ENCODE measurements at regions not wholly inside any gene's neighbourhood (a gene's known extent, or its start where the extent isn't known, plus 50 kb on each side); places are given as distances from the start of the nearest gene placed in this dataset.

- Histone ChIP-seq H3K9me3 (no peaks in the 10 kb centered on the region), H3K9me2 (no peaks in the 10 kb centered on the region)
- POLR2A ChIA-PET = no interaction called here
These were observed 439.6 kb upstream of the DEPDC1 start for GRCh38 chr1:68936530-68936929.

GRCh38 chr1:68938051-68938666, 441.3 kb upstream of the DEPDC1 start:
- Histone ChIP-seq H3K27ac (ENCODE audit: low read depth in 2 of 2, low read length in 1 of 2) (no peak overlapping the region), H3K36me3 (replicated peaks in 1 of 2; ENCODE audit: control insufficient read depth in 1 of 2, insufficient read depth in 2 of 2, low read length in 1 of 2) (no peaks in the 10 kb centered on the region), H3K9me3 (no peaks in the 10 kb centered on the region), H3K4me3 (ENCODE audit: low read depth in 2 of 2, low read length in 1 of 2) (no peak overlapping the region), H2AFZ (ENCODE audit: low read depth) (no peak overlapping the region), H3K27me3 (ENCODE audit: insufficient read depth) (no peaks in the 10 kb centered on the region), H3F3A (replicated peaks; ENCODE audit: insufficient read depth) (no peaks in the 10 kb centered on the region), H3K79me2 (ENCODE audit: insufficient read depth) (no peaks in the 10 kb centered on the region), H3K4me2 (no peak overlapping the region), H3K4me1 (ENCODE audit: control insufficient read depth in 1 of 2, insufficient read depth in 2 of 2, low read depth in 1 of 2, low read length in 1 of 2) (no peaks in the 10 kb centered on the region), H3K9me2 (no peaks in the 10 kb centered on the region), H3K9ac (no peak overlapping the region), H4K20me1 (ENCODE audit: insufficient read depth) (no peaks in the 10 kb centered on the region)
- TF ChIP-seq REST (IDR thresholded peaks at IDR 0.05; ENCODE audit: low read depth, low read length) = no peak
- no peak for TF ChIP-seq TEAD4 (IDR thresholded peaks at IDR 0.05; ENCODE audit: borderline replicate concordance, insufficient read depth)
- no peak for TF ChIP-seq SIN3A (IDR thresholded peaks at IDR 0.05; ENCODE audit: borderline replicate concordance, low read depth, low read length)
- TF ChIP-seq MAX (IDR thresholded peaks at IDR 0.05; ENCODE audit: low read depth) = no peak
- no peak for TF ChIP-seq NRF1 (IDR thresholded peaks at IDR 0.05; ENCODE audit: low read depth, low read length)
- no peak for TF ChIP-seq JUND (IDR thresholded peaks at IDR 0.05)
- TF ChIP-seq POLR2AphosphoS5 (IDR thresholded peaks at IDR 0.05; ENCODE audit: low read depth, low read length) = no peak
- TF ChIP-seq TAF1 (IDR thresholded peaks at IDR 0.05; ENCODE audit: borderline replicate concordance, low read depth, low read length) = no peak
- no peak for TF ChIP-seq RCOR1 (IDR thresholded peaks at IDR 0.05; ENCODE audit: low read length)
- WGBS (ENCODE audit: low lambda C conversion rate) = 31% methylated on average over 5 of the region's 5 CpGs
- ChIA-PET CTCF (no interaction called here), POLR2A (no interaction called here)
- DNase-seq = no peak

More at GRCh38 chr1:68936530-68936929, 439.6 kb upstream of the DEPDC1 start:
- Histone ChIP-seq H3K36me3 (replicated peaks in 1 of 2; ENCODE audit: control insufficient read depth in 1 of 2, insufficient read depth in 2 of 2, low read length in 1 of 2) (no peaks in the 10 kb centered on the region), H3K4me1 (ENCODE audit: control insufficient read depth in 1 of 2, insufficient read depth in 2 of 2, low read depth in 1 of 2, low read length in 1 of 2) (no peaks in the 10 kb centered on the region), H2AFZ (ENCODE audit: low read depth) (no peak overlapping the region), H3F3A (replicated peaks; ENCODE audit: insufficient read depth) (no peaks in the 10 kb centered on the region), H3K27ac (ENCODE audit: low read depth in 2 of 2, low read length in 1 of 2) (no peak overlapping the region), H3K79me2 (ENCODE audit: insufficient read depth) (no peaks in the 10 kb centered on the region), H3K4me2 (no peak overlapping the region), H4K20me1 (ENCODE audit: insufficient read depth) (no peaks in the 10 kb centered on the region), H3K27me3 (ENCODE audit: insufficient read depth) (no peaks in the 10 kb centered on the region), H3K9ac (no peak overlapping the region), H3K4me3 (ENCODE audit: low read depth in 2 of 2, low read length in 1 of 2) (no peak overlapping the region)
- CTCF ChIA-PET = no interaction called here
- TF ChIP-seq POLR2AphosphoS5 (IDR thresholded peaks at IDR 0.05; ENCODE audit: low read depth, low read length) (no peak), RAD21 (IDR thresholded peaks at IDR 0.05; ENCODE audit: low read length) (no peak), USF1 (IDR thresholded peaks at IDR 0.05; ENCODE audit: borderline replicate concordance, low read depth) (no peak), GATA2 (CRISPR knock-in tag; IDR thresholded peaks at IDR 0.05) (no peak), SMC3 (IDR thresholded peaks at IDR 0.05; ENCODE audit: low read depth, low read length) (no peak), USF2 (IDR thresholded peaks at IDR 0.05; ENCODE audit: borderline replicate concordance, low read depth, low read length) (no peak), FOXJ3 (CRISPR knock-in tag; IDR thresholded peaks at IDR 0.05) (no peak), TCF12 (IDR thresholded peaks at IDR 0.05) (no peak), NRF1 (IDR thresholded peaks at IDR 0.05; ENCODE audit: low read depth, low read length) (no peak), RCOR1 (IDR thresholded peaks at IDR 0.05; ENCODE audit: low read length) (no peak), RFX5 (IDR thresholded peaks at IDR 0.05; ENCODE audit: low read length) (no peak), ZBTB33 (IDR thresholded peaks at IDR 0.05; ENCODE audit: borderline replicate concordance, low read depth) (no peak), NFIC (IDR thresholded peaks at IDR 0.05; ENCODE audit: borderline replicate concordance) (no peak)
- WGBS (ENCODE audit: low lambda C conversion rate) = 49% methylated on average over 3 of the region's 3 CpGs
- DNase-seq = no peak

Data from SK-N-SH (cell line).